ENCODE measurements at regions not wholly inside any gene's neighbourhood (a gene's known extent, or its start where the extent isn't known, plus 50 kb on each side); places are given as distances from the start of the nearest gene placed in this dataset.

DNA sequence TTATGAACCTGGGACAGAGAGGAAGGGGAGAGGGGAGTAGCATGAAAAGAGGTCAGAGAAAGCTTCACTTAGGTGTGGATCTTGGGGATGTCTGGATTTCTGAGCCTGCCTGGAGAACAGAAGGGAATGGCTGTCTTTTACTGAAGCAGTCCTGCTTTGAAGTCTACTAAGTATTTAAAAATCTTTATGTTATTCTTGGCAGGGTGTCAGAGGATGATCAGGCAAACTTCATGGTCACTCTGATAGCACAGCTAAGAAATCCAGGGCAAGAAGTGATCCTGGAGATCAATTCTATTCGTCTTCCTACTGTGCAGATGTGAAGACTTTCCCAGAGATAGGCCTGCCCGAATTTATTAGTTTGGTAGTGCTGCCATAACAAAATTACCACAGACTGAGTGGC is 464.4 kb upstream of the BOD1L1 start:
- Histone ChIP-seq H3K36me3 (no peaks in the 10 kb centered on the region), H3K9me3 (no peaks in the 10 kb centered on the region), H3K27ac (no peak overlapping the region), H3K4me1 (replicated peaks) (no peaks in the 10 kb centered on the region), H3K4me3 (no peak overlapping the region), H3K27me3 (replicated peaks; ENCODE audit: insufficient read depth) (no peaks in the 10 kb centered on the region)
- TF ChIP-seq POLR2A (IDR thresholded peaks at IDR 0.05) (no peak), POLR2AphosphoS5 (IDR thresholded peaks at IDR 0.05) (no peak)
- TF ChIP-seq, protein P1, sequence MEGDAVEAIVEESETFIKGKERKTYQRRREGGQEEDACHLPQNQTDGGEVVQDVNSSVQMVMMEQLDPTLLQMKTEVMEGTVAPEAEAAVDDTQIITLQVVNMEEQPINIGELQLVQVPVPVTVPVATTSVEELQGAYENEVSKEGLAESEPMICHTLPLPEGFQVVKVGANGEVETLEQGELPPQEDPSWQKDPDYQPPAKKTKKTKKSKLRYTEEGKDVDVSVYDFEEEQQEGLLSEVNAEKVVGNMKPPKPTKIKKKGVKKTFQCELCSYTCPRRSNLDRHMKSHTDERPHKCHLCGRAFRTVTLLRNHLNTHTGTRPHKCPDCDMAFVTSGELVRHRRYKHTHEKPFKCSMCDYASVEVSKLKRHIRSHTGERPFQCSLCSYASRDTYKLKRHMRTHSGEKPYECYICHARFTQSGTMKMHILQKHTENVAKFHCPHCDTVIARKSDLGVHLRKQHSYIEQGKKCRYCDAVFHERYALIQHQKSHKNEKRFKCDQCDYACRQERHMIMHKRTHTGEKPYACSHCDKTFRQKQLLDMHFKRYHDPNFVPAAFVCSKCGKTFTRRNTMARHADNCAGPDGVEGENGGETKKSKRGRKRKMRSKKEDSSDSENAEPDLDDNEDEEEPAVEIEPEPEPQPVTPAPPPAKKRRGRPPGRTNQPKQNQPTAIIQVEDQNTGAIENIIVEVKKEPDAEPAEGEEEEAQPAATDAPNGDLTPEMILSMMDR (IDR thresholded peaks at IDR 0.05) = no peak
- DNase-seq (ENCODE audit: low spot score) = no peak
- intact Hi-C loops (cut with DNase I) = no loop called here
- WGBS = 75% methylated on average over 2 of the region's 2 CpGs

DNA sequence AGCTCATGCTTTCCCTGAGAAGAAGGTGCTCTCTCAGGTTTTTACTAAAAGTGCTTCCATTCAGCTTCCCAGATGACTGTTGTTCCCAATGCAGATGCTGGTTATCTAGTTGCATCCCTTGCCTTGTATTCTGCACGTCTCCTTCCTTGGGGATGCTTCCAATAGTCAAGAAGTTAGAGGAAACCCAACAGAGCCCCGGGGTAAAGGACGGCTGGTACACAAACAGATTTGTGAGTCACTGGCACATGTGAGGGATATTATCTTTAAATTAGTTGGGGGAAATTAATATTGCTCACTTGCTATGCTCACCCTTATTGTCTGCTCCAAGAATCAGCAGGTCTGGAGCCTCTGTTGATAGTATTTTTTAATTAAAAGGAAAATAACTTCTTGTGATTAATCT is 465.2 kb upstream of the BOD1L1 start:
- no peak for DNase-seq (ENCODE audit: low spot score)
- Histone ChIP-seq H3K27me3 (replicated peaks; ENCODE audit: insufficient read depth) (no peaks in the 10 kb centered on the region), H3K9me3 (no peaks in the 10 kb centered on the region), H3K4me1 (replicated peaks) (no peaks in the 10 kb centered on the region), H3K4me3 (no peak overlapping the region), H3K27ac (no peak overlapping the region), H3K36me3 (no peaks in the 10 kb centered on the region)
- TF ChIP-seq, protein P1 (IDR thresholded peaks at IDR 0.05) = no peak
- no peak for TF ChIP-seq POLR2AphosphoS5 (IDR thresholded peaks at IDR 0.05)
- TF ChIP-seq POLR2A (IDR thresholded peaks at IDR 0.05) = no peak
- intact Hi-C loops (cut with DNase I) = no loop called here
- 91% methylated on average over 3 of the region's 3 CpGs for WGBS

DNA sequence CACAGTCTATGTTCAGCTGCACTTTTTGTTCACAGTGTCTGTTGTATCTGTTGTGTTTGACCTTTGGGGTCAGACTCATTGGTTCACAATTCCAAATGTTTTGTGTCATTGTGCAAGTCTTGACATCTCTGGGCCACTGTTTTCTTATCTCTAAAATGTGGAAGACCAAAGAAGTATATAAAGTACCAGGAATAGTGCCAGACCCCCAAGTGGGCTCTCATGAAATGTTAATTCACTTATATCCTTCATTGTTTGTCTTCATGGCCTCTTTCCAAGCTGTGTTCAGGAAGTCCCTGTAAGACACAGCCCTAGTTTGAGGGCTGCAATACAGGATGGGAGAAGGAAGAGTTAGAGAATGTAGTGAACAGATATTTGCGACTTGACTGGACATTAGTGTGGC is 468.3 kb upstream of the BOD1L1 start:
- no peaks in the 10 kb centered on the region for H3K9me3 ChIP-seq
- no peak overlapping the region for H3K27ac ChIP-seq
- H3K27me3 ChIP-seq (replicated peaks; ENCODE audit: insufficient read depth) = no peaks in the 10 kb centered on the region
- intact Hi-C loops (cut with DNase I) = no loop called here
- no peak for DNase-seq (ENCODE audit: low spot score)
- WGBS = 70% methylated on average over 1 of the region's 1 CpG
- TF ChIP-seq POLR2A (IDR thresholded peaks at IDR 0.05) (no peak), POLR2AphosphoS5 (IDR thresholded peaks at IDR 0.05) (no peak)
- TF ChIP-seq, protein P1 (IDR thresholded peaks at IDR 0.05) = no peak
- no peak overlapping the region for H3K4me3 ChIP-seq
- no peaks in the 10 kb centered on the region for H3K4me1 ChIP-seq (replicated peaks)
- H3K36me3 ChIP-seq = no peaks in the 10 kb centered on the region

DNA sequence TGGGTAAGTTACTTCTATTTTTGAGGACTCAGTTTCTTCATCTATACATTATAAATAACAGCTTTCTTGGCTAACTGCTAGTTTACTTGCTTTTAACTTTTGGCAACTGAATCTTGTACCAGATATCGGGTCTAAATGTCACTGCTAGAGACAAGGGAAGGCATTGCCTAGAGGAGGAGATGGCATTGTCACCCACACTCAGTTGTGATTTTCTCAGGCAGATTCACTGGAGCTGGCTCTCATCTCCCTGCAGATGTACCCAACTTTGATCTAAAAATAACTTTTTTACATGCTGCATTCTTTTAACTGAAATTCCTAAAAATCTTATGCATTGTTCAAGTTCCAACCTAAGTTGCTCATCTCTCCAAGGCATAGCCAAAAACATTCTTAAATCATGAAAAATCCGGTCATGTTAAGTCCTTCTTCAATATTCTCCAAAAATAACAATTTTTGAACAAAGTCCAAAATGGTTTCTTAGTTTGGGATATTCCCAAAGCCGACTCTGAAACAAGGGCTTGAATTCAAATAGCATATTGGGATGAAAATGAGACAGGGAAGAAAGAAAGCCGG is 469.0 kb upstream of the BOD1L1 start:
- H3K36me3 ChIP-seq = no peaks in the 10 kb centered on the region
- H3K27me3 ChIP-seq (replicated peaks; ENCODE audit: insufficient read depth) = no peaks in the 10 kb centered on the region
- TF ChIP-seq POLR2A (IDR thresholded peaks at IDR 0.05) (no peak), POLR2AphosphoS5 (IDR thresholded peaks at IDR 0.05) (no peak)
- TF ChIP-seq, protein P1 (IDR thresholded peaks at IDR 0.05) = no peak
- H3K4me1 ChIP-seq (replicated peaks) = no peaks in the 10 kb centered on the region
- intact Hi-C loops (cut with DNase I) = no loop called here
- no peak overlapping the region for H3K27ac ChIP-seq
- 72% methylated on average over 4 of the region's 4 CpGs for WGBS
- no peak for DNase-seq (ENCODE audit: low spot score)
- H3K4me3 ChIP-seq = no peak overlapping the region
- H3K9me3 ChIP-seq = no peaks in the 10 kb centered on the region

DNA sequence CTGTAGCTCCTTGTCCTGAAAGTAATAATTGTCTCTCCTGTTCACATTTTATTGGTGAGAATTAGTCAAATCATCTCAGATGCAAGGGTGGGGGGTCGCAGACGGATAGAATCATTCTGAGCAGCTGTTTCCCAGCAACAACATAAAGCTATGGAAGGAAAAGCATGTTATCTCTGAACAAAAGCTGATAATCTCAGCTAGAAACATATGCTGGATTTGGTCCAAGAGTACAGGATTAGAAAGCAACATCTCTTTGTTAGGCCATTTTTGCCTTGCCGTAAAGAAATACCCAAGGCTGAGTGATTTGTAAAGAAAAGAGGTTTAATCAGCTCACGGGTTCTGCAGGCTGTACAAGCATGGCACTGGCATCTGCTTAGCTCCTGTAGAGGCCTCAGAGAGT is 472.8 kb upstream of the BOD1L1 start:
- Histone ChIP-seq H3K9me3 (no peaks in the 10 kb centered on the region), H3K27me3 (replicated peaks; ENCODE audit: insufficient read depth) (no peaks in the 10 kb centered on the region), H3K36me3 (no peaks in the 10 kb centered on the region), H3K4me3 (no peak overlapping the region), H3K27ac (no peak overlapping the region), H3K4me1 (replicated peaks) (no peaks in the 10 kb centered on the region)
- TF ChIP-seq POLR2A (IDR thresholded peaks at IDR 0.05) (no peak), POLR2AphosphoS5 (IDR thresholded peaks at IDR 0.05) (no peak)
- TF ChIP-seq, protein P1 (IDR thresholded peaks at IDR 0.05) = no peak
- intact Hi-C loops (cut with DNase I) = no loop called here
- 50% methylated on average over 4 of the region's 4 CpGs for WGBS
- no peak for DNase-seq (ENCODE audit: low spot score)
